HG02610 (cell line): ENCODE measurements at regions not wholly inside any gene's neighbourhood (a gene's known extent, or its start where the extent isn't known, plus 50 kb on each side); places are given as distances from the start of the nearest gene placed in this dataset.

Experiments used
- ATAC-seq: cut with Tn5 transposase; IDR thresholded peaks from one replicate; pipeline ENCODE4 v1.9.1; 2021; ENCODE audit warnings: mild to moderate bottlenecking, moderate library complexity; ENCODE audit not compliant: unreplicated experiment

DNA sequence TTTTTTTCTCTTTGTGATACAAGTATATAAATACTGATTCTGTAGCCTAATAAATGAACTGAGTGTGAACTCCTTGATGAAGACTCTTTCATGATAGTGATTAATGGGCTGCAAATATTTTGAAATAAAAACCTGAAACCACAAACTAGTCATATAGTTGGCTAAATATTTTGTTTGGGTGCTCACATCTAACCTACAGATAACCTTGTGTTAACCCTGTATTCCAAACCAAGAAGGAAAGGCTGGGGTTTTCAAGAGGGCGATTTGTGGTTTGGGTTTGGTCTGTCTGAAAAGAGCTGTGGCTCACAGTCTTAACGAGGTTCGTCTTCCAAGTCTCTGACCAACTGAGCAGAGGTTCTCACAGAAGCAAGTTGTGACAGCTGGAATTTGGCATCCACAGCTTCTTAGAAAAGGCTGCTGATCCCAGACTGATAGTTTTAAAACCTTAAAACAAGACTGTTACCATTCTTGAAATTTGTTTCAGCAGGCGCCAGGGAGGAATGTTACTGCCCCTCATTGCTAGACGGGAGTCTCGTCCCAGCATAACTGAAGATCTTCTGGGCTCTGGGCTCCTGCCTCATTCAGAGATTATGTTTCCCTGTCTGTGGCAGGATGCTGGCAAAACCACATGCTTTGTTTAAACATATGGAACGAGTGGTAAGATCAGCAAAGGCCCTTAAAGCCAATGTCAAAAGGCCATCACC lies 736.4 kb upstream of the MARCKS start:
- ATAC-seq = no peak

DNA sequence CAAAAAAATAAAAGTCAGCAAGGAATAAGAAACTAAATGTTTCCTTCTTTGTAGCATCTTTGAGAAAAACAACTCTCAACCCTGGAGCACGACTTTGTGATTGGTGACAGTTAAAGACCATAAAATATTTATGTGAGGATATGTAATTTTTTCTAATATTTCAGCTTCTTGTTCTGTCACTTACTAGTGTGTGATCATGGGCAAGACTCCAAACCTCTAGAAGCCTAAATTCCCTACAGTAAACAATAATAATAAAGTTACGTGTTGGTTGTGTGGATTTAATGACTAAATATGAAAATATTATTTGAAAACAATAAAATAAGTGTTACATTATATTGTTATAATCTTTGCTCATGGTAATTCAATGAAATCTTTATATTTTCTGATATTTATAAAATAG lies 735.6 kb upstream of the MARCKS start:
- no peak for ATAC-seq

DNA sequence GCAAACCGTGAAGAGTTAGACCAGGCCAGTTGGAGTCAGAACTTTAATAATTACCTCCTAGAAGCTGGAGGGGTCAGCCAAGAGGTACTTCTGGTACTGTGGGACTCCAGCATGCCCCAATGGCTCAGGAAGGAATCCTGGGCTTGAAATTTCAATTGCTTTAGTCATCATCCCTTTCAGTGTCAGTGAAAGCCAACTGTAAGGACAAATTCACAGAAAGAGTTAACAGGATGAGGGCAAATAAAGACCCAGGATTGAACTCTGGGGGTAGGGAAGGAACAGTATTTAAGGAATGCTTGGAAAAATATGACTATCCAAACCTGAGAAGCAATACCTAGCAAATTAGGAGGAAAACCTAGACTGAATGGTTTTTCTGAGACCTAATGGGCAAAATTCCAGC lies 735.1 kb upstream of the MARCKS start:
- no peak for ATAC-seq

DNA sequence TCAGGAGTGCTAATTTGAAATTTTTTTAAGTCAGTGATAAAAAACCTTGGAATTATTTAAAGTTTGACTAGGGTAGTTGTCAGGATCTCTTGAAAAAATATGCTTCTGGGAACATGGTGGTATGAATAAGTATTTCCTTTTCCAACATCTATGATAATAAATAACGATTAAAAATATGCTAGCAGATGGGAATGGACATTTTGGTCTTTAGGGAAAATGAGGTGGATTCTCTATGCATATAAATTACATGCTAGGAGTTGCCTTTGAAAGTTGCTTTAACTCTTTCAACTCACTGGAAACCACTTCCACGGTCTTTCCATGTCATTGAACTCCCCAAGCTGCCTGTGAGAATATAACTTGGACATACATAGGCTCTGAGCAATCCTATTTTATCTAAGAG lies 731.5 kb upstream of the MARCKS start:
- no peak for ATAC-seq

DNA sequence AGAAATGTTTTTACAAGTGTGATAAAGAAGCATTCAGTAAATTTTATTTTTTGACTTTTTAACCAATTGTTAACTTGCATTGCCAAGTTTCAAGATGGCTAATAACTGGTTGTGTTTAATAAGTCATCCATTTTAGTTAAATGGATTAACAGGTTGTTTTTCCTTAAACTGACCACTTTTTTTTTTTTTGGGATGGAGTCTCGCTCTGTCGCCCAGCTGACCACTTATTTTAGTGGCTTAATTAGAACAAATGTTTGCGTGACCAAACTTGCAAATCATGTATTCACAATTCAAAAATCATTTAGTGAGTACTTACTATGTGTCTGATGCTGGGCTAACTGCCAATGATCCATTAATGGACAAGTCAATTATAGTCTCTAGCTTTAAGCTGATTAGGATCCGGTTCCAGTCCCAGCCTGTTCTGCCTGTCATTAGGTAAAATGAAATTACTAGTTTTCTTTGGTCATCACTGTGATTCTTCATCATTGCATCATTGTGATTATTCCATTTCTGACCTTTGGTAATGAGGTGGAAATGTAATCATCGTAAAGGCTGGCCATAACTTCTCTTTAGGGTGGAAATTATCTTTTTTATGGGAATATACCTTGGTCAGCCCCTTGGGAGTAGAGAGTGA lies 729.2 kb upstream of the MARCKS start:
- ATAC-seq = no peak

DNA sequence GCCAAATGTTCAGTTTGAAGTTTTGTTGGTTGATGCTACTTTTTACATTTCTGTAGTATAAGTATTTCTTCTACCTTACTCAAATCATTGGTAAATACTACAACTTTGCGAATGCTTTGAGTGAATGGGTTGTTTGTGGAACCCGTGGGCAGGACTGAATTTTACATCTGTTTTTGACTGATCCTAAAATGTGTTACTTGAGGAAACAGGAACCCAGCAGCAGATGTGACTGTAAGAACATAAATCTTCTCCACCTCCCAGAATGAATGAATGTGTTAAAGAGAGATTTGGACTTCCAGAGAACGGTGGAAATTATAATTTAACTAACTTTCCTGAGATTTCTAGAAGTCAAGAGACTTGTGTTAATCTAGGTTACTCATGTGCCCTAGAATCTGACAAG lies 728.5 kb upstream of the MARCKS start:
- ATAC-seq = no peak

DNA sequence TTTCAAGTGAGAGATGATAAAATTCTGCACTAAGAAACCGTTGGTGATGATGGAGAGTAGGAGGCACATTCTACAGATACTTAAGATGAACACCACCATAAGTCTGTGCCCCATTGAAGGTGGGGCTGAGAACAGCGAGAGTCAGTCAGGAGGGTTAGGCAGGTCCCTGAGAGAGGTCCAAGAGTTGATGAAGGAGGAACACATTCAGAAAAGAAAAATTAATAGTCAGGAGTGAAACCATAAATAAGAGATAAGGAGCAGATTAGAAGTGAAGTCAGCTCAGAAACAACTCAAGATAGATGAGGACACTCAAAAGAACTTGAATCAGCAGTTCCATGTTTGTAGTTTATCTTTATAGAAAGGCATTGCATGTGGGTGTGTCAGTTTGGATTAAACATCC lies 727.2 kb upstream of the MARCKS start:
- no peak for ATAC-seq

DNA sequence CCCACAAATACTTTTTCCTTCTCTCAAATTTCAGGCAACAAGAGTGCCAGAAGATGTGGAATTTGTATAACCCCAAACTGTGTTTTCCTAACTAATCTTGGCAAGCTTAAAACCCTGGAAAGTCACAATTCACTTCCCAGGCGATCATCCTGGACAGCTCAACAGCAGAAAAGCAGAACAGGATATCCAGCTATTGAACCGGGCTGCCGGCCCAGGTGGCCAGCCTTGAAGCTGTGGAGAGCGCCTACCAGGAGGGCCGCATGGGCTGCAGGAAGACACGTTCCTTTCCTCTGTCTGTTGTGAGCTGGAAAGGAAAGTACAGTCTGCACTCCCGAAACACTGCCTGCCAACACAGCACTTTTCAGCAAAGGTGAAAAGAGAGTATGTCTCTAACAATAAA lies 719.7 kb upstream of the MARCKS start:
- ATAC-seq = no peak

DNA sequence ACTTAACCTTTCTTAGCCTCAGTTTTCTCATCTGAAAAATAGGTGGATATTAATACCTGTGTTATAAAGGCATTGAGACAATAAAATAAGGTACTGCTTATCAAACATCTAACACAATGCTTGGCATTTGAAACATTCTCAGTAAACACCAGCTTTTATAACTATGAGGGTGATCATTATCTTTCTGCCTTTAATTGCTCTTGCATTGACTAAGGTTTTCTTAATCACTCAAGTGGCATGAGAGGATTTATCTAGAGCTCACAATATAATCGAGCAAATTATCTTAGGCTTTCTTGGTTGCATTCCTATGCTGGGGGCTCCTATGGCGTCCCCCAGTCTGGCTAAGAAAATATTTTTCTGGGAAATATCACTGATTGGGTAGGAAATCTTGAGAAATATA lies 716.4 kb upstream of the MARCKS start:
- no peak for ATAC-seq

DNA sequence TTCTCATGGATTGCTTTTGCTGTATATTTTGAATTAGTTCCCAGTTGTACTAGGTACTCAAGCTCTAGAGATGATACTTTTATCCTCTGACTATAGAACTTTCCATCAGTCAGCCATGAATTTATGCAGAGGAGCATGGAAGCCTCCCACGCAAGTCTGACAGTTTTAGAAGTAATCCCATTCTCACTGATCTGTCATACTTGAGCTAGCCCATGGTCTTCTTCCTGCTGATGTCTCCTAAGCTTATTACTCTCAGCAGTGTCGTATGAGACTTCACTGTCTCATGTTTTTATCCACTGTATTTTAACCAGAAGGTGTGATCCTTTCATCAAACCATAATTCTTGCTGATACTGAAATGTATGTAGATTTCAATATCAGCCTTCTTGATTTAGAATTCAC lies 715.2 kb upstream of the MARCKS start:
- ATAC-seq = no peak

DNA sequence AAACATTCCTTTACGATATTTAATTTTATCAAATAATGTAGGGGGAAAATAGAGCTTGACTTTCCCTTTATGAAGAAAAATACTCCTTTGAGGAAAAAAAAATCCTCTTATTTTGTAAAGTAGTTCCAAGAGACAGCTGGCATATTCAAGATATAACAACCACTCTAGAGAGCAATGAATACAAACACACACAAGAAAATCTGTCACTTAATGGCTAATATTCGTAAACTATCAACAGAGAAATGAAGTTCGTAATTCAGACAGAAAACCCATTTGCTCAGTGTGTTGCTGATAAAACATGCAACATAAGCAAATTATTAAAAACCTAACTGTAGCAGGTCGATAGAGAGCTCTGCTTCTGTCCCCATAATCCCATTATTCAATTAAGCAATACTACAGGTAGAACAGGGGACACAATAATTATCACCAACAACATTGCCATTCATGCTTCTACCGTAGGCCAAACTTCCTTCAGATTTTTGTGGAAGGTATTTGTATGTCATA lies 714.4 kb upstream of the MARCKS start:
- no peak for ATAC-seq

DNA sequence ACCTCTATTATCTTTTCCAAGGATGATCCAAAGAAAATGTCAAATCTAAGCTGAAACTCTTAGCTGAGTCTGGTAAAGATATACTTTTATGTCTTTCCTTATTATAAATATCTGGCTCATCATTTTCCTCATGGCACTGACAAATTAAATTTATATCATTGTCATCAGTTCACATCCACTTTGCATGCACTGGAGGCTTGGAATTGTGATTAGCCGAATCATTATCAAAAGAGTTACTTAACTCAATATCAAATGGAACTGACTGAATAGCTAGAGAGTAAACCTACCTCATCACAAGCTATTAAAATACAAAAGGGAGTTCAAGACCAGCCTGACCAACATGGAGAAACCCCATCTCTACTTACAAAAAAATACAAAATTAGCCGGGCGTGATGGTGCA lies 713.9 kb upstream of the MARCKS start:
- no peak for ATAC-seq

DNA sequence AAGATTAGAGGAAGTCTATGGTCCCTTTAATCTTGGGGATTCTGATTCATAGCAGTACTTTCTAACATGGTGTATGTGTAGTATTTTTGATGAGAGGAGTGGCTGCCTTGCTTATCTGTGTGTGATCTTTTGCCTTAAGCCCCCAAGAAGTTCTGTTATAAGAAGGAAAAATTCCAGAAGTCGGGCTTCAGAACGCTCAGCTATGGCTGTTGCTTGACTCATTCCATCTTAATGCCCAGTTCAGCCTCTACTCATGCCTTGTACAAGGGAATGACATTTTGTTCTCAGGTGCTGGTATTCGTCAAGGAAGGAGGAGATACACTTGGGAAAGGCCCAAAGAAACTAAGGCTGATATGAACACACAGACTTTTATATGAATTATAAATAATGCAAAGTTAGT lies 713.0 kb upstream of the MARCKS start:
- ATAC-seq = no peak

DNA sequence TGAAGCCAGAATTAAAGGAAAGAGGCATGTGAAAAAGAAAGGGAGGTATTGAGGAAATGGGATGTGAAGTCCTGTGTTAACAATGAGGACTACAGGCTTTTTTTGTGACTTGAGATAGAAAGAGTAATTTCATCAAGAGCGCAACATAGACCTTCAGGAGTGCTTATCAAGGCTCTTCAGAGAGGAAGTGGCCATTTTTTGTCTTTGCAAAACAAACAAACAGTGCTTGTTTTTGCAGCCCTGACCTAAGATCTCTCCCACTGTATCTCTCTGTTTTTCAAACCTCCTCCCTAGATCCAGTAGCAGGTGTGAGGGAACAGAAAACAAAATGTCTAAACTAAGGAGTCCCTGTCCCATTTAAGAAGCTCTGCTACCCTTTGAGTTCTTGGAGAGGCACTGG lies 710.3 kb upstream of the MARCKS start:
- no peak for ATAC-seq

DNA sequence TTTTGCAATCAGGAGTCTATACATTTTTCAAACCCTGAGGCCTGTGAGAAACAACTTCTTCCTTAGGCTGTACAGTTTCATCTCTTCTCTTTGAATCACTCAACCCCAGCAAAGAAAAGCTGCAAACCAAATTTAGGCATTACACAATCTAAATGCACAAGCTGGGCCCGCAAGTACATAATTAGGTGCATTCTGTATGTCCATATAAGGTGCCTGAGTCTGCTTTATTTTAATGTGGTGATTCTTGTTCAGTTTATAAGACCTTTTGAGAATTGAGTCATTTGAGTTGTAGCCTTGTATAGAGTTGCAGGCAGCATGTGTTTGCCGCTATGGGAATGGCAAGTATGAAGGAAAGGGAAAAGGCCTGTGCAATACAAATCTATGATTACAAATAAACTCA lies 709.6 kb upstream of the MARCKS start:
- no peak for ATAC-seq

DNA sequence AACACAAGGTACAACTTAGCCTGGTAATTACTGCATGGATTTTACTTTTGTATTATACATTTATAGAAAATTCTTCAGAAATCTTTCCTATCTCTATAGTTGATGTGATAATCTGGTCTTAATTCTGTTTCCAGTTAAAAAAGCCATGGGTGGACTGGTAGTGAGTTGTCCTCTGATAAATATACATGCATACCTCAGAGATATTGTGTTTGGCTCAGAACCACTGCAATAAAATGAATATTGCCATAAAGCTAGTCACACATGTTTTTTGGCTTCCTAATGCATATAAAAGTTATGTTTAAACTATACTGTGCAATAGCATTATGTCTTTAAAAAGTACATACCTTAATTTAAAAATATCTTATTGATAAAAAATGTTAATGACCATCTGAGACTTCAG lies 708.6 kb upstream of the MARCKS start:
- no peak for ATAC-seq

DNA sequence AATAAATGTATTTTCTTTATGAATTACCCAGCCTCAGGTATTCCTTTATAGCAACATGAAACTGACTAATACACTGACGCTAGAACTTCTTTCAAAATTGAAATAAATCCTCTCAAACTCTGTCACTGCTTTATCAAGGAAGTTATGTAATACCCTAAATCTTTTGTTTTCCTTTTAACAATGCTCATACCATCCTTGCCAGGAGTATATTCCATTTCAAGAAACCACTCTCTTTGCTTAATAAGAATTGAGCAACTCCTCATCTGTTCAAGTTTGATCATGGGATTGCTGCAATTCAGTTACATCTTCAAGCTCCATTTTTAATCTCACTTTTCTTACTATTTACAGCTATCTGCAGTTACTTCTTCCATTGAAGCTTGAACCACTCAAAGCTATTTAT lies 707.6 kb upstream of the MARCKS start:
- no peak for ATAC-seq

DNA sequence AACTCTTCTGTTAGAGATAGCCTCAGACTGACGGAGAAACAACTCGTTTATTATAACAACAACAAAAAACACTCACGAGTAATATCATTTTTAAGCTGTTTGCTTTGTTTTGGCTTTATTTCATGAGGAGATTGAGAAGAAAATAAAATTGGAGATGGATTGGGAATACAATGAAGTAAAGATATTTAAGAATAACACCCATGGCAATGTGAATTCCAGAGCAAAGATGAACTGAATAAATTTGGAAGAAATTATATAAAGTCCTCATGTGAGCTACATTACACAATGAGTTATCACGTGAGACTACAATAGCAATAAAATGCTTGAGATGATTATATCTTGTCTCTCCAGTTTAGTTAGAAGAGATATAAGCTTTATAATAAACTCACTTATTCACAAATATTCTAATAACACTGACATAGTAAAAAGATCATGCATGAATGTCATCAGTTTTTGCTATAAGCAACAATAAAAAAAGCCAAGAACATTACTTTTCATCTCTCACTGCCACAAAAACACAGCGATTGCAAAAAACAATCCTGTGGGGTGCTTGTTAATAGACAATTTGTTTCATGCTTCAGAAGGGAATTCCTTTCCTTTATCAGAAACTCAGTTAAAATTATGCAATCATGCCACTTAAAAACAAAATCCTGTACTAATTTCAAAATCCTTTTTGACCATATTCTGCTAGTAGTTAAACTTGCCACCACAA lies 696.7 kb upstream of the MARCKS start:
- no peak for ATAC-seq

DNA sequence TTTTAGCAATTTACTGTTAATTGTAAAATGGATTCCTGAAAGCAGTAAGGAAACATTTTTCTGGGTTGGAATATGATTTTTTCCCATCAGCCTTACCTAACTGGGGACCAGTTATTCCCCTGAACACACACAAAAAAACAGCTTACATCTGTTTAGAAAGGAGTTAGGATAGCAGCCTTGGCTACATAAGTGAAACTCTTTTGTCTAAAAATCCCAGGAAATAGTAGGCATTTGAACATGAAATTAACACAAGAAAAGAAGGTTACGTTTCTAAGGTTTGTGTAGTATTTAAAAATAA lies 696.2 kb upstream of the MARCKS start:
- no peak for ATAC-seq

DNA sequence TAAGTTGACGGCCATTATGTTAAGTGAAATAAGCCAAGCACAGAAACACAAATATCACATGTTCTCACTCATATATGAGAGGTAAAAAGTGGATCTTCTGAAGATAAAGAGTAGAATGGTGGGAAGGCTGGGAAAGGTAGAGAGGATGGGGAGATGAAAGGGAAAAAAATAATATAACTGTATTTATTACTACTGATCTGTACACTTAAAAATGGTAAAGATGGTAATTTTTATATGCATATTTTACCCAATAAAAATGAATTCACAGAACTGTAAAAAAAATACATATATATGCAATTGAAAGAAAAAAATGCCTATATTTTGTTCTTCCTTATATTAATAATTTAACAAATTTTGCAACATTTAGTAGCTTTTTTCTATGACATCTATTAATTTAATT lies 694.4 kb upstream of the MARCKS start:
- ATAC-seq = no peak

DNA sequence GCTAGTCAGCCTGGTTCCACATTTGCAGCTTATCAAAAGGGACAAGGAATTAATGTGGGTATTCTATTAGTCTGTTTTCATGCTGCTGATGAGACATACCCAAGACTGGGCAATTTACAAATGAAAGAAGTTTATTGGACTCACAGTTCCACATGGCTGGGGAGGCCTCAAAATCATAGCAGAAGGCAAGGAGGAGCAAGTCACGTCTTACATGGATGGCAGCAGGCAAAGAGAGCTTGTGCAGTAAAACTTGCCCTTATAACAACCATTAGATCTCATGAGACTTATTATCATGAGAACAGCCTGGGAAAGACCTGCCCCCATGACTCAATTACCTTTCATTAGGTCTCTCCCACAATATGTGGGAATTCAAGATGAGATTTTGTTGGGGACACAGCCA lies 689.1 kb upstream of the MARCKS start:
- no peak for ATAC-seq

DNA sequence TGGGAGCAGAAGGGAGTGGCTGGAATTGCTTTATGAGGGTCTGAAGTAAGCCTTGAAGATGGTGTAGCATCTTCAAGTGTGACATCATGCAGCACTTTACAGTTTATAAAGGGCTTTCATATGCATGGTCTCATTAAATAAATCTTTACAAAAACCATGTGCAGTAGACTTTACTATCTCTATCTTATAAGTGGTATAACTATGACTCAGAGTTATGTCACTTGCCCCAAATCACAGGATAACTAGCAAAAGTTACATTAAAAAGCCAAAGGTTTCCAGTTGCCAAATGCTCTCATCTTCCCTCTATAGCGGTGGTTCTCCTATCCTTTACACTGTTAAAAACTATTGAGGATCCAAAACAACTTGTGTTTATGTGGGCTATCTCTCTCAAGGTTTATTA lies 687.7 kb upstream of the MARCKS start:
- no peak for ATAC-seq
